HFFc6 (cell line): ENCODE measurements at regions not wholly inside any gene's neighbourhood (a gene's known extent, or its start where the extent isn't known, plus 50 kb on each side); places are given as distances from the start of the nearest gene placed in this dataset.

Experiments
- DNase-seq: peaks from one replicate; pipeline ENCODE4 v3.0.0-alpha.2; 2018
- H3K27ac Mint-ChIP-seq: 2 replicates; pipeline ENCODE4 v1.8.0; 2020; ENCODE audit warnings: mild to moderate bottlenecking, mixed read lengths
- H3K27me3 Mint-ChIP-seq: 2 replicates; pipeline ENCODE4 v1.8.0; 2021; ENCODE audit warnings: mild to moderate bottlenecking, moderate library complexity, mixed read lengths; ENCODE audit not compliant: insufficient read depth
- H3K36me3 Mint-ChIP-seq: 2 replicates; pipeline ENCODE4 v1.8.0; 2021; ENCODE audit warnings: low read depth, mixed read lengths
- H3K4me1 Mint-ChIP-seq: 2 replicates; pipeline ENCODE4 v1.8.0; 2020; ENCODE audit warnings: low read depth, mixed read lengths
- H3K4me3 Mint-ChIP-seq: 2 replicates; pipeline ENCODE4 v1.8.0; 2020; ENCODE audit warnings: mild to moderate bottlenecking, moderate library complexity, mixed read lengths
- H3K9me3 Mint-ChIP-seq: 2 replicates; pipeline ENCODE4 v1.8.0; 2020; ENCODE audit warnings: mild to moderate bottlenecking, mixed read lengths
- CTCF ChIP-seq: fragments of 200-600 bp; sonication (generic); IDR thresholded peaks from 2 replicates; pipeline ENCODE4 v1.5.0; 2021; ENCODE audit warnings: antibody characterized with exemption, mild to moderate bottlenecking

GRCh38 chr1:106791041-106791440, 265.4 kb upstream of the PRMT6 start:
- no peaks in the 10 kb centered on the region for H3K27me3 Mint-ChIP-seq
- TF ChIP-seq CTCF = no peak
- H3K9me3 Mint-ChIP-seq = no peaks in the 10 kb centered on the region
- no peak overlapping the region for H3K27ac Mint-ChIP-seq
- no peak overlapping the region for H3K4me3 Mint-ChIP-seq
- DNase-seq = no peak
- H3K4me1 Mint-ChIP-seq = no peaks in the 10 kb centered on the region
- H3K36me3 Mint-ChIP-seq = no peaks in the 10 kb centered on the region

GRCh38 chr1:106793651-106794050, 262.8 kb upstream of the PRMT6 start:
- no peak overlapping the region for H3K4me3 Mint-ChIP-seq
- no peaks in the 10 kb centered on the region for H3K36me3 Mint-ChIP-seq
- H3K27ac Mint-ChIP-seq = no peak overlapping the region
- H3K9me3 Mint-ChIP-seq = no peaks in the 10 kb centered on the region
- no peak for DNase-seq
- no peaks in the 10 kb centered on the region for H3K4me1 Mint-ChIP-seq
- H3K27me3 Mint-ChIP-seq = no peaks in the 10 kb centered on the region
- no peak for TF ChIP-seq CTCF

DNA sequence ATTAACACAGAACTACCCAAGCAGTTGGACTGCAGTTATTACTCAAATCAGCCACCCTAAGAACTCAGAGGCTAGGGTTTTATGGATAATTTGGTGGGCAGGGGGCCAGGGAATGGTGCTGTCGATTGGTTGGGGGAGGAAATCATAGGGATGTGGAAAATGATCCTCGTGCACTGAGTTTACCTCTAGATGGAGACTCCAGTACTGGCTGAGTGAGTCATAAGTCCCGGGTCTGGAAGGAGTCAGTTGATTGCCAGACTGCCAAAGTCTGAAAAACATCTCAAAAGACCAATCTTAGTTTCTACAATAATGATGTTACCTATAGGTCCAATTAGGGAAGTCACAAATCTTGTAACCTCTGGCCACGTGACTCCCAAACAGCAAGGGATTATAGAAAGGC, 257.5 kb upstream of the PRMT6 start:
- no peak overlapping the region for H3K4me3 Mint-ChIP-seq
- H3K4me1 Mint-ChIP-seq = no peaks in the 10 kb centered on the region
- DNase-seq = no peak
- H3K27me3 Mint-ChIP-seq = no peaks in the 10 kb centered on the region; the same call in 1 of the 2 replicates
- no peaks in the 10 kb centered on the region for H3K9me3 Mint-ChIP-seq
- no peaks in the 10 kb centered on the region for H3K36me3 Mint-ChIP-seq
- TF ChIP-seq CTCF = no peak
- H3K27ac Mint-ChIP-seq = no peak overlapping the region

GRCh38 chr1:106802181-106802580, 254.3 kb upstream of the PRMT6 start:
- no peak for DNase-seq
- no peaks in the 10 kb centered on the region for H3K36me3 Mint-ChIP-seq
- no peak overlapping the region for H3K27ac Mint-ChIP-seq
- no peaks in the 10 kb centered on the region for H3K4me1 Mint-ChIP-seq
- no peaks in the 10 kb centered on the region; the same call in none of the 2 replicates for H3K27me3 Mint-ChIP-seq
- H3K9me3 Mint-ChIP-seq = no peaks in the 10 kb centered on the region
- TF ChIP-seq CTCF = no peak
- no peak overlapping the region for H3K4me3 Mint-ChIP-seq

- H3K27me3 Mint-ChIP-seq = 0 out of 2 replicates have a peak, but pooled peaks cover 2% of the 10 kb centered on the region
- no peaks in the 10 kb centered on the region for H3K36me3 Mint-ChIP-seq
- peaks cover 14% of the 10 kb centered on the region for H3K9me3 Mint-ChIP-seq
- H3K27ac Mint-ChIP-seq = no peak overlapping the region
- no peaks in the 10 kb centered on the region for H3K4me1 Mint-ChIP-seq
- no peak overlapping the region for H3K4me3 Mint-ChIP-seq
- no peak for TF ChIP-seq CTCF
- no peak for DNase-seq
Measured at GRCh38 chr1:106814418-106814817, 242.1 kb upstream of the PRMT6 start.

DNA sequence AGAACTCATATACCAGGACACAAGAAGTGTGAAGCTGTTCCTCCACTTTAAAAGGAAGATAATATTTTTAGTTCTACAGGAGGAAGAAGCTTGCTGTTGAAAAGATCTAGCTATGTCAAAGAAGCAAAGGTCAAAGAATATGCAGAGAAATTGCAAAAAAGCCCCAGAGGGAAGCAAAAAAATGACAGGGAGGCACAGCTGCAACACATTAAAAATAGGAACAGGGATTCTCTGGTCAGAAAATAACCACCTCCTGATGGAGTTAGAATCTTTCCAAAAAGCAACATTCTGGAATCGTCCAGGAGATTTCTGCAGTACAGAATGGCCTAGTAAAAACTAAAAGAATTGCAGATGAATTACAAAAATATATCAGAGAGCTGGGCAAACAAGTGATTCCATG, 238.9 kb upstream of the PRMT6 start:
- Mint-ChIP-seq H3K4me1 (no peaks in the 10 kb centered on the region), H3K36me3 (no peaks in the 10 kb centered on the region), H3K27ac (no peak overlapping the region), H3K9me3 (peaks cover 7% of the 10 kb centered on the region), H3K4me3 (no peak overlapping the region), H3K27me3 (0 out of 2 replicates have a peak, but pooled peaks cover 2% of the 10 kb centered on the region)
- DNase-seq = no peak
- no peak for TF ChIP-seq CTCF
